ENCODE measurements at regions not wholly inside any gene's neighbourhood (a gene's known extent, or its start where the extent isn't known, plus 50 kb on each side); places are given as distances from the start of the nearest gene placed in this dataset.

GRCh38 chr12:125530201-125530600 is 465.0 kb downstream of the AACS start:
- no peak for DNase-seq
- Mint-ChIP-seq H3K36me3 (no peaks in the 10 kb centered on the region), H3K27ac (no peak overlapping the region), H3K27me3 (ENCODE audit: low read depth in 2 of 2) (no peaks in the 10 kb centered on the region), H3K4me1 (no peaks in the 10 kb centered on the region), H3K4me3 (no peak overlapping the region), H3K9me3 (peaks cover 0 to 2% of the 10 kb centered on the region in 2 donors)
- Histone ChIP-seq H3K4me3 (ENCODE audit: low read length) (no peak overlapping the region), H3K27me3 (ENCODE audit: control insufficient read depth, insufficient read depth, low read length) (no peaks in the 10 kb centered on the region), H3K36me3 (ENCODE audit: control insufficient read depth, insufficient read depth, low read length) (no peaks in the 10 kb centered on the region), H3K27ac (ENCODE audit: low read length) (no peak overlapping the region), H3K4me1 (ENCODE audit: control insufficient read depth, insufficient read depth, low read length) (no peaks in the 10 kb centered on the region), H3K9me3 (ENCODE audit: control insufficient read depth, insufficient read depth, low read length) (no peaks in the 10 kb centered on the region)
- no peak for ATAC-seq
- 25% methylated on average over 2 of the region's 4 CpGs for whole genome bisulfite sequencing (ENCODE audit: insufficient coverage)
- intact Hi-C loops (cut with micrococcal nuclease) = no loop called here
- no peak for TF ChIP-seq CTCF (IDR thresholded peaks at IDR 0.05)

GRCh38 chr12:125530876-125531275 is 465.6 kb downstream of the AACS start:
- Mint-ChIP-seq H3K36me3 (no peaks in the 10 kb centered on the region), H3K27me3 (ENCODE audit: low read depth in 2 of 2) (no peaks in the 10 kb centered on the region), H3K4me1 (no peaks in the 10 kb centered on the region), H3K4me3 (no peak overlapping the region), H3K27ac (no peak overlapping the region), H3K9me3 (peaks cover 0 to 2% of the 10 kb centered on the region in 2 donors)
- H3K4me3 ChIP-seq (ENCODE audit: low read length) = no peak overlapping the region
- H3K27me3 ChIP-seq (ENCODE audit: control insufficient read depth, insufficient read depth, low read length) = no peaks in the 10 kb centered on the region
- no peak for TF ChIP-seq CTCF (IDR thresholded peaks at IDR 0.05)
- no peaks in the 10 kb centered on the region for H3K9me3 ChIP-seq (ENCODE audit: control insufficient read depth, insufficient read depth, low read length)
- H3K4me1 ChIP-seq (ENCODE audit: control insufficient read depth, insufficient read depth, low read length) = no peaks in the 10 kb centered on the region
- DNase-seq (no peak), ATAC-seq (no peak)
- WGBS (ENCODE audit: insufficient coverage) = 71% methylated on average over 4 of the region's 5 CpGs
- H3K27ac ChIP-seq (ENCODE audit: low read length) = no peak overlapping the region
- H3K36me3 ChIP-seq (ENCODE audit: control insufficient read depth, insufficient read depth, low read length) = no peaks in the 10 kb centered on the region
- intact Hi-C loops (cut with micrococcal nuclease) = no loop called here

GRCh38 chr12:125531574-125531973 is 466.3 kb downstream of the AACS start:
- WGBS (ENCODE audit: insufficient coverage) = 91% methylated on average over 6 of the region's 7 CpGs
- no peak overlapping the region for H3K27ac ChIP-seq (ENCODE audit: low read length)
- H3K27me3 ChIP-seq (ENCODE audit: control insufficient read depth, insufficient read depth, low read length) = no peaks in the 10 kb centered on the region
- Mint-ChIP-seq H3K27ac (no peak overlapping the region), H3K27me3 (ENCODE audit: low read depth in 2 of 2) (no peaks in the 10 kb centered on the region), H3K4me1 (no peaks in the 10 kb centered on the region), H3K36me3 (no peaks in the 10 kb centered on the region), H3K9me3 (peaks cover 0 to 2% of the 10 kb centered on the region in 2 donors), H3K4me3 (no peak overlapping the region)
- no peaks in the 10 kb centered on the region for H3K9me3 ChIP-seq (ENCODE audit: control insufficient read depth, insufficient read depth, low read length)
- no peak for TF ChIP-seq CTCF (IDR thresholded peaks at IDR 0.05)
- H3K36me3 ChIP-seq (ENCODE audit: control insufficient read depth, insufficient read depth, low read length) = no peaks in the 10 kb centered on the region
- intact Hi-C loops (cut with micrococcal nuclease) = no loop called here
- ATAC-seq = no peak
- DNase-seq = no peak
- no peak overlapping the region for H3K4me3 ChIP-seq (ENCODE audit: low read length)
- no peaks in the 10 kb centered on the region for H3K4me1 ChIP-seq (ENCODE audit: control insufficient read depth, insufficient read depth, low read length)

- no peaks in the 10 kb centered on the region for H3K36me3 Mint-ChIP-seq
- no peak for TF ChIP-seq CTCF (IDR thresholded peaks at IDR 0.05)
- Histone ChIP-seq H3K36me3 (ENCODE audit: control insufficient read depth, insufficient read depth, low read length) (no peaks in the 10 kb centered on the region), H3K27ac (ENCODE audit: low read length) (no peak overlapping the region), H3K4me1 (ENCODE audit: control insufficient read depth, insufficient read depth, low read length) (no peaks in the 10 kb centered on the region), H3K27me3 (ENCODE audit: control insufficient read depth, insufficient read depth, low read length) (no peaks in the 10 kb centered on the region), H3K9me3 (ENCODE audit: control insufficient read depth, insufficient read depth, low read length) (no peaks in the 10 kb centered on the region), H3K4me3 (ENCODE audit: low read length) (no peak overlapping the region)
- H3K27me3 Mint-ChIP-seq (ENCODE audit: low read depth in 2 of 2) = no peaks in the 10 kb centered on the region
- ATAC-seq = no peak
- no peaks in the 10 kb centered on the region for H3K9me3 Mint-ChIP-seq
- no peak overlapping the region for H3K4me3 Mint-ChIP-seq
- no peak for DNase-seq
- 10% methylated on average over 29 of the region's 29 CpGs for WGBS (ENCODE audit: insufficient coverage)
- intact Hi-C loops (cut with micrococcal nuclease) = no loop called here
- H3K27ac Mint-ChIP-seq = no peak overlapping the region
- H3K4me1 Mint-ChIP-seq = no peaks in the 10 kb centered on the region
Observed at GRCh38 chr12:125533434-125534029, 468.3 kb downstream of the AACS start.

Measured in natural killer cell (primary cell).